Neuronal stem cell (in vitro differentiated cells): ENCODE measurements at regions not wholly inside any gene's neighbourhood (a gene's known extent, or its start where the extent isn't known, plus 50 kb on each side); places are given as distances from the start of the nearest gene placed in this dataset.

Experiments used
- DNase-seq: peaks from one replicate; pipeline ENCODE4 v3.0.0-alpha.2; 2013; ENCODE audit warnings: low spot score
- H2AFZ ChIP-seq: one replicate; pipeline ENCODE4 v1.6.1; 2013; ENCODE audit warnings: mild to moderate bottlenecking, low read length, inconsistent platforms
- H2AK5ac ChIP-seq: 2 replicates; pipeline ENCODE4 v1.6.1; 2013; ENCODE audit warnings: low read depth, mild to moderate bottlenecking, inconsistent platforms, low read length, moderate library complexity, mixed read lengths
- H2BK120ac ChIP-seq: 2 replicates; pipeline ENCODE4 v1.6.1; 2013; ENCODE audit warnings: low read depth, mild to moderate bottlenecking, inconsistent platforms, low read length, moderate library complexity, mixed read lengths
- H2BK12ac ChIP-seq: one replicate; pipeline ENCODE4 v1.6.1; 2013; ENCODE audit warnings: low read length, inconsistent platforms
- H2BK15ac ChIP-seq: 2 replicates; pipeline ENCODE4 v1.6.1; 2013; ENCODE audit warnings: mild to moderate bottlenecking, low read length, inconsistent platforms, mixed read lengths
- H2BK5ac ChIP-seq: one replicate; pipeline ENCODE4 v1.6.1; 2013; ENCODE audit warnings: inconsistent platforms, mild to moderate bottlenecking, low read length, moderate library complexity
- H3K14ac ChIP-seq: one replicate; pipeline ENCODE4 v1.6.1; 2013; ENCODE audit warnings: low read length, inconsistent platforms
- H3K18ac ChIP-seq: 2 replicates; pipeline ENCODE4 v1.6.1; 2013; ENCODE audit warnings: low read length, inconsistent platforms
- H3K23ac ChIP-seq: 2 replicates; pipeline ENCODE4 v1.6.1; 2013; ENCODE audit warnings: low read depth, mild to moderate bottlenecking, mixed read lengths, low read length, inconsistent platforms; ENCODE audit not compliant: poor library complexity
- H3K27ac ChIP-seq: replicated peaks from 3 replicates; pipeline ENCODE4 v1.5.1; 2013; ENCODE audit warnings: low read length, inconsistent platforms
- H3K27me3 ChIP-seq, 3 experiments: 2 replicates each; pipeline ENCODE4 v1.6.1; 2013; ENCODE audit warnings: low read length in 3 of 3, mild to moderate bottlenecking in 2 of 3, inconsistent platforms in 1 of 3, low read depth in 1 of 3, mixed read lengths in 1 of 3, moderate library complexity in 1 of 3; ENCODE audit not compliant: control insufficient read depth in 3 of 3, insufficient read depth in 3 of 3
- H3K36me3 ChIP-seq, 2 donors: replicated peaks in 1 of 2; 2 replicates each; pipeline ENCODE4 v1.6.1; 2013; ENCODE audit warnings: low read length in 2 of 2; ENCODE audit not compliant: control insufficient read depth in 2 of 2, insufficient read depth in 2 of 2
- H3K4ac ChIP-seq: 2 replicates; pipeline ENCODE4 v1.6.1; 2013; ENCODE audit warnings: inconsistent platforms, mild to moderate bottlenecking, low read length, moderate library complexity
- H3K4me1 ChIP-seq, 2 donors: 1 replicate in 1 of 2; 2 replicates in 1 of 2; pipeline ENCODE4 v1.6.1; 2013; ENCODE audit warnings: low read length in 2 of 2, low read depth in 1 of 2; ENCODE audit not compliant: control insufficient read depth in 2 of 2, insufficient read depth in 1 of 2
- H3K4me2 ChIP-seq: one replicate; pipeline ENCODE4 v1.6.1; 2013; ENCODE audit warnings: mild to moderate bottlenecking, low read length, inconsistent platforms; ENCODE audit not compliant: insufficient read depth, poor library complexity, severe bottlenecking
- H3K4me3 ChIP-seq, 2 donors: 2 replicates each; pipeline ENCODE4 v1.5.1; 2013; ENCODE audit warnings: low read length in 2 of 2, mild to moderate bottlenecking in 2 of 2, inconsistent platforms in 1 of 2, moderate library complexity in 1 of 2
- H3K79me1 ChIP-seq: one replicate; pipeline ENCODE4 v1.6.1; 2013; ENCODE audit warnings: low read depth, mild to moderate bottlenecking, inconsistent platforms, low read length, moderate library complexity
- H3K9ac ChIP-seq: one replicate; pipeline ENCODE4 v1.6.1; 2013; ENCODE audit warnings: mild to moderate bottlenecking, low read depth, low read length, inconsistent platforms; ENCODE audit not compliant: poor library complexity
- H3K9me3 ChIP-seq, 2 donors: replicated peaks in 1 of 2; 2 replicates each; pipeline versions ENCODE3 to v1.6.1; 2013; ENCODE audit warnings: low read length in 2 of 2, mild to moderate bottlenecking in 2 of 2, inconsistent platforms in 1 of 2, low read depth in 1 of 2, mixed read lengths in 1 of 2, moderate library complexity in 1 of 2; ENCODE audit not compliant: control insufficient read depth in 2 of 2, insufficient read depth in 1 of 2
- H4K8ac ChIP-seq: one replicate; pipeline ENCODE4 v1.6.1; 2013; ENCODE audit warnings: low read depth, mild to moderate bottlenecking, inconsistent platforms, low read length, moderate library complexity
- H4K91ac ChIP-seq: one replicate; pipeline ENCODE4 v1.6.1; 2013; ENCODE audit warnings: low read length, low read depth, mild to moderate bottlenecking, inconsistent platforms; ENCODE audit not compliant: poor library complexity
- WGBS, 2 donors: extraction: QIAGEN DNeasy Blood & Tissue Kit; methylation state at CpG; one replicate each; pipeline ENCODE4 v1.1.7; 2013; ENCODE audit warnings: missing lambda C conversion rate in 2 of 2, mixed read lengths in 1 of 2; ENCODE audit not compliant: insufficient read length in 2 of 2, insufficient replicate concordance in 1 of 2; ENCODE audit errors: extremely low coverage in 2 of 2; 5-methylcytosine and 5-hydroxymethylcytosine counted together

DNA sequence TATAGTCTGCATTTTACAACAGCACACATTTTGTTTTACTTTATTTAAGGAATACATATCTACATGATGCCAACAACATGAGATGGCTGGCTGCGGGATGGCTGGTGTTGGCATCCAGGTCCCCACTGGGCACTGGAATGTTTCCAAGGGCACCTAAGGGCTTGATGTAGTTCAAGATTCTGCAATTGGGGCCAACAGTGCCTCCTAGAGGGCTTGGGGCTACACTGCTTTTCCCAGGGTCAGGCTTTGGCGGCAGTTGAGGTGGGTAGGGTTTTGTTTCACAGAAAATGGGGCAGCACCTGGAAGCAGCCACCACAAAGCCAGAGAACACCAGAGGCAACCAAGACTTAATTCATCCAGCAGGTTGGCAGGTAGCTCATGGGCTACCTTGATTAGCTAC is 166.7 kb upstream of the PRNP start:
- Histone ChIP-seq H2BK15ac (no peak overlapping the region), H4K91ac (no peak overlapping the region), H3K4me2 (no peak overlapping the region), H3K9me3 (no peaks in the 10 kb centered on the region), H2AK5ac (no peak overlapping the region), H2BK5ac (no peak overlapping the region), H3K36me3 (no peaks in the 10 kb centered on the region), H3K23ac (no peak overlapping the region), H3K4ac (no peak overlapping the region), H3K4me3 (no peak overlapping the region), H3K4me1 (peaks cover 0 to 9% of the 10 kb centered on the region in 2 donors), H2BK12ac (no peak overlapping the region), H3K27ac (no peak overlapping the region), H3K14ac (no peak overlapping the region), H2BK120ac (no peak overlapping the region), H3K18ac (no peak overlapping the region), H4K8ac (no peak overlapping the region), H2AFZ (no peak overlapping the region), H3K79me1 (no peaks in the 10 kb centered on the region), H3K27me3 (no peaks in the 10 kb centered on the region), H3K9ac (no peak overlapping the region)
- no CpG with 5 or more reads among the region's 2 CpGs for WGBS, 2 donors
- peak; percentile 2 for DNase-seq

DNA sequence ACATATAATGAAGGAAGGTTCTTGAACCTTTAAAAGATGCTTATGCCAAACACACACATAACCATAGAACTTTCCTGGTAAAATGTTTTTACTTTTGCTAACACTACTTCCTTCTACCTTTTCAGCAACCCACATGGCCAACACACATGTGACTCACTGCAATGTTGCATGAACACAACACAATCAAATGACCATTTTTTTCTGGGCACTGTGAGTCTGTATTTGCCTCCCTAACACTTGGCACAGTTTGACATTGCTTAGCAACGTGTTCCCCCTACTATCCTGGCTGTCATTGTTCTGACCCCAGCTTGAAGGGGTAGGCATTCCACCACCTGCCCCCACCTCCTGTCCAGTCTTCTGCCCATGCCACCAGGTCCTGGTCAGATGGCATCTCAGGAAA is 169.4 kb upstream of the PRNP start:
- H3K23ac ChIP-seq: no peak overlapping the region
- H3K4me1 ChIP-seq: peaks cover 0 to 9% of the 10 kb centered on the region in 2 donors
- H3K27me3 ChIP-seq: no peaks in the 10 kb centered on the region
- WGBS, 2 donors: no CpG with 5 or more reads among the region's 1 CpG
- no peak overlapping the region for H2BK120ac ChIP-seq
- H3K9me3 ChIP-seq: no peaks in the 10 kb centered on the region
- peak overlapping the region; percentile 13 for H2BK15ac ChIP-seq
- H3K18ac ChIP-seq: peak overlapping the region; percentile 4
- no peak overlapping the region for H2BK12ac ChIP-seq
- no peaks in the 10 kb centered on the region for H3K79me1 ChIP-seq
- H3K4me3 ChIP-seq: peak overlapping the region in 1 of 2 donors; percentile 33
- no peak overlapping the region for H4K91ac ChIP-seq
- H3K9ac ChIP-seq: no peak overlapping the region
- H2AFZ ChIP-seq: no peak overlapping the region
- H3K4ac ChIP-seq: no peak overlapping the region
- no peak overlapping the region for H3K14ac ChIP-seq
- H3K36me3 ChIP-seq: no peaks in the 10 kb centered on the region
- DNase-seq: no peak
- no peak overlapping the region for H2AK5ac ChIP-seq
- H4K8ac ChIP-seq: no peak overlapping the region
- no peak overlapping the region for H3K4me2 ChIP-seq
- no peak overlapping the region for H3K27ac ChIP-seq
- no peak overlapping the region for H2BK5ac ChIP-seq

DNA sequence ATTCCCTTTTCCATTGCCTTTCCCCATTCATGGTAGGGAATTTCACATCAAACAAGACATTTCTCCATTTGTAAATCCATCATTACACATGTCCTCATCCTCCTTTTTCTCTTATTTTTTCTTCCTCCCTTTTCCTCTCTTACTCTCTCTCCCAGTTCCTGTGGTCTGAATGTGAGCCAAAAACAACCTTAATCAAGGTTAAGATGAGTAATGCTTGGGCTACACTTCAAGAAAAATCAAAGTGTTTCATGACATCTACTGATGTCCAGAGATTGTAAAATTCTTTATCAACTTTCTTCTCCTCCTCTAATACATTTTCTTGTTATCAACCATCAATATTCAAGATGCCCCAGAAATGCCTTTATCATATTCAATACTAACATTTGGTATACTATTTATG is 172.5 kb upstream of the PRNP start:
- no peak overlapping the region for H4K91ac ChIP-seq
- no peak overlapping the region for H2BK5ac ChIP-seq
- DNase-seq: no peak
- H3K36me3 ChIP-seq: no peaks in the 10 kb centered on the region
- no peak overlapping the region for H2AFZ ChIP-seq
- no peak overlapping the region for H3K4me2 ChIP-seq
- H4K8ac ChIP-seq: no peak overlapping the region
- H3K23ac ChIP-seq: no peak overlapping the region
- H3K4me1 ChIP-seq: peaks cover 0 to 7% of the 10 kb centered on the region in 2 donors
- H2AK5ac ChIP-seq: no peak overlapping the region
- no peaks in the 10 kb centered on the region for H3K9me3 ChIP-seq
- no peak overlapping the region for H3K4me3 ChIP-seq
- no peak overlapping the region for H3K18ac ChIP-seq
- no peak overlapping the region for H2BK12ac ChIP-seq
- H3K27me3 ChIP-seq: no peaks in the 10 kb centered on the region
- no peaks in the 10 kb centered on the region for H3K79me1 ChIP-seq
- H2BK15ac ChIP-seq: no peak overlapping the region
- no peak overlapping the region for H2BK120ac ChIP-seq
- H3K27ac ChIP-seq: no peak overlapping the region
- H3K4ac ChIP-seq: no peak overlapping the region
- no peak overlapping the region for H3K9ac ChIP-seq
- H3K14ac ChIP-seq: no peak overlapping the region

DNA sequence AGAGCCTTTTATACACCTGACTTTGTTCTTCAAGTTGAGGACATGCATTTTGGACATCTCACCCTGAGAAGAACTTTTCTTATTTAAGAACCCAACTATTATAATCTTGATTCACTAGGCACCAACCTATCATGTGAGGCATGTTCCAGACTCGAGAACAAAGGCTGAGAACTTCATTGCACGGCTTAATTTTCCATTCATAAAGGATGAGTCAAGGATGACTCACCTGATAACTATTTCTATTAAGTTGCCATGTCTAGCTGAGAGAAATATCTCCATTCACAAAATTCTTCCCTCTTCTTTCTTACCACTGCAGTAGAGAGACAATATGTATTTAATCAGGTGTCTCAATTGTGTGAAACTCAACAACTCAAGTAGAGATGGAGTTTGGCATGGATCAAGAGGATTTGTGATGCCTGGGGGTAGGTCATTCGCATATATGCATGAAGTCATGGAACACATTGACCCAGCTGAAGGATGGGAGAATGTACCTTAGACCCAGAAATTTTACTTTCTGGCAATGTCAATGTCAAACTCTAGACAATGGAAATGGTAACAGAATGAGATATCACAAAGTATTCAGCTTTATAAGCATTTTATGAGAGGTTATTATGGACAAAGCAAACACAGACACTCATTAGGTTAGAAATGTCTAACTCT is 173.2 kb upstream of the PRNP start:
- Histone ChIP-seq H3K36me3 (no peaks in the 10 kb centered on the region), H2BK120ac (no peak overlapping the region), H4K8ac (no peak overlapping the region), H3K4me1 (peaks cover 1 to 7% of the 10 kb centered on the region in 2 donors), H2AFZ (no peak overlapping the region), H2BK5ac (no peak overlapping the region), H3K27ac (no peak overlapping the region), H3K9ac (no peak overlapping the region), H3K4ac (no peak overlapping the region), H3K14ac (no peak overlapping the region), H2AK5ac (no peak overlapping the region), H3K4me3 (no peak overlapping the region), H3K79me1 (no peaks in the 10 kb centered on the region), H2BK15ac (no peak overlapping the region), H3K27me3 (no peaks in the 10 kb centered on the region), H2BK12ac (no peak overlapping the region), H3K9me3 (no peaks in the 10 kb centered on the region), H3K23ac (no peak overlapping the region), H3K4me2 (no peak overlapping the region), H3K18ac (no peak overlapping the region), H4K91ac (no peak overlapping the region)
- DNase-seq: no peak
- no CpG with 5 or more reads among the region's 3 CpGs for WGBS, 2 donors
